GM18909 (cell line): ENCODE measurements at regions not wholly inside any gene's neighbourhood (a gene's known extent, or its start where the extent isn't known, plus 50 kb on each side); places are given as distances from the start of the nearest gene placed in this dataset.

Source experiments
- ATAC-seq: cut with Tn5 transposase; IDR thresholded peaks from one replicate; pipeline ENCODE4 v1.9.1; 2021; ENCODE audit warnings: mild to moderate bottlenecking; ENCODE audit not compliant: unreplicated experiment, poor library complexity

DNA sequence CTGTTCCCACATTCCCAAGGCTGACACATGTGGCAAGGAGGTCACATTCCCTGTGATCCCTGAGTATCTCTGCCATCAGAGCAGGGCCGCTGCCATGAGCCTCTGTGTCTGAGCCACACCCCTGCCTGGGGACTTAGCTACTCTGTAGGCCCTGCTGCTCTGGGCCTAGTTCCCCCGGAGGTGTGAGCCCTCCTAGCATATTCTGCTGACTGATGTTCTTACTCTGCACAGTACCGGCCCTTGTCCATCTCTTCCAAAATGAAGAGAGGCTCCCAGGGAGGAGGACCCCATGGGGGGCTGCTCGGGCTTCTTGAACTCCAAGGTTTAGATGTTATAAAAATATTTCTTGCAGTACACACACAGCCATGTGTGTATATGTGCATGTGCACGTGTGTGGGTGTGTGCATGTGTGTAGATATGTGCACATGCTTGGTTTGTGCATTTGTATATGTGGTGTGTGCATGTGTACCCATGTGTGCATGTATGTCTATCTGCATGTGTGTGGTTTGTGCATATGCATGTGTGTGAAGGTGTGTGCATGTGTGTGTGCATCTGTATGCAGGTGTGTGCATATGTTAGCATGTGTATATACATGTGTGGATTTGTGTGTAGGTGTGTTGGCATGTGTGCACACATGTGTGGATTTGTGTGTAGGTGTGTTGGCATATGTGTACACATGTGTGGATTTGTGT is 101.2 kb downstream of the ERMARD start:
- no peak for ATAC-seq

DNA sequence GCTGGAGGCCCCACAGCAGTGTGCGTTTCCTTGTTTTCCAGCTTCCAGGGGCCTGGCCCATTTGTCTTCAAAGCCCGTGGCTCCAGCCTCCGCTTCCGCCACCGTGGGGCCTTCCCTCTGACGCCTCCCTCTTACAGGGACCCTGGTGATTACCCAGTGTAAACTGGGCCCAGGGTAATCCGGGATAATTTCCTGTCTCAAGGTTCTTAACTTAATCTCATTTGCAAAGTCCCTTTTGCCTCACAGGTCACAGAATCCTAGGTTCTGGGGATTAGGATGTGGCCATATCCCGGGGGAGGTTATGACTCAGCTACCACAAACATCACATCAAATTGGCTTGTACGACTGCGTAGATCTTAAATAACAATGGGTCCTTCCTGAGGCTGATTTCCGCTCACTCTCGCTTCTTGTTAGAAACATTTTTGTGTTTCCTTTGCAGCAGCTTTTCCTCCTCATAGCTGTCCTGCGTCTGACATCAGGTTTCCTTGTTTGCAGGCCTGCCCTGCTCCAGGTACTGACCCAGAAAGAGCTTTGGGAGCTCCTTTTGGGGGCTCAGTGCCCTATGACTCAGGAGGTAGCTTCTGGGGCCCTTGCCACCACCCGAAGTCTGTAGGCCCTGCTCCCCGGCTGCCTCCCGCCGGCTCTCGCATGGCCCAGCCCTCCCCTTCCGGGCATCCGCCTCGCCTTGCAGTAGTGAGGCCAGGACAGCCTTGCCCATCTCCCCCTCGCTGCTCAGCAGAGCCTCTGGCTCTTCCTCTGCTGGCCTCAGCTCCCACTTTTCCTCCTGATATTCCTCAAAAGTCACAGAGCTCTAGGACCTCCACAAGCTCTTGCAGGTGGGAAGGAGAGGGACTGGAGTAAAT is 100.5 kb downstream of the ERMARD start:
- no peak for ATAC-seq

DNA sequence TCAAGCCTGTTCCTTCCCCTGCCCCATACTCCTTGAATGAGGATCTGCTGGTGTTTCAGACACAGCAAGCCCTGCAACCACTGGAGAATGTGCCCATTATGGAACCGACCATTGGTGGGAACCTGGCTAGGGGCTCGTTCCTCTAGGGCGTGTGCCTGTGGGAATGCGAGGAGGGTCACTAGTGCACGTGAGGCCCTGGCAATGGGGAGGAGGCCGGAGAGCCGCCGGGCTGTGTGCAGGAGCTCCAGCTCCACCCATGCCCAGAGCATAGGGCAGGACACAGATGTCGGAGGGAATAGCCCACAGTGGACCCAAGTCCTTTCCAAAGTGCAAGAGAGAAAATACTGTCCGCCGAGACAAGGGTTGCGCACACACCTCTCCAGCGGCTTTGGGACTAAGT is 99.3 kb downstream of the ERMARD start:
- no peak for ATAC-seq

GRCh38 chr6:169850154-169850553 is 98.7 kb downstream of the ERMARD start:
- ATAC-seq = no peak

DNA sequence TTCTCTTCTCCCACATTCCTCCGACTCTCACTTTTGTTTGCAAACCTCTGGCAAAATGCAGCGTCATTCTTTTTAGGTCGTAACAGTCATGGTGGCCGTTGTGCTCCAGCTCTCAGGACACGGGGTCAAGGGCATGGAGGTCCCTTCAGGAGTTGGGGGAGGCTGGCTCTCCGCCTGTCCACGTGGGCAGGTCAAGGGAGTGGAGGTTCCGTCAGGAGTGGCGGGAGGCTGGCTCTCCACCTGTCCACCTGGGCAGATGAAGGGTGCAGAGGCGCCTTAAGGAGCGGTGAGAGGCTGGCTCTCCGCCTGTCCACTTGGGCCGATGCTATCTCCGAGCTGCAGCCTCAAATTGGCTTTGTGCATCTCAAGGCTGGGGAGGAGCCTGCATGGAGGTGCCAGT is 98.0 kb downstream of the ERMARD start:
- no peak for ATAC-seq

DNA sequence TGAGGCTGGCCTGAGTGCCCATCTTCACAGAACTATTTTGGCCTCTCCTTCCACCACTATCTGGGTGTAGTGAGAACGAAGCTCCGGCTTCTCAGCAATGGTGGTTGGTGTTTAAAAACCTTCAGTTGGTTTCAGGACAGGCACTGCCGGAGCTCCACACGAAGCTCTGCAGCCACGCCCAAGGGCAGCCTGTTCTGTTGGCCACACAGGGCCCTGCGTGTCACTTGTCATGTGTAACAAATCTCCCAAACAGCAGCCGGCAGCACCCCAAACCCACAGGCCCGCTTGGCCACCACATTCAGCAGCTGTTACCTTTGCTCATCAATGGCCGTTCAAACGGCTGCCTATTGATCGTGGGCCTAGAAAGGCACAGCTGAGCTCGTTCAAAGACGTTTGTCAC is 97.5 kb downstream of the ERMARD start:
- ATAC-seq = no peak

DNA sequence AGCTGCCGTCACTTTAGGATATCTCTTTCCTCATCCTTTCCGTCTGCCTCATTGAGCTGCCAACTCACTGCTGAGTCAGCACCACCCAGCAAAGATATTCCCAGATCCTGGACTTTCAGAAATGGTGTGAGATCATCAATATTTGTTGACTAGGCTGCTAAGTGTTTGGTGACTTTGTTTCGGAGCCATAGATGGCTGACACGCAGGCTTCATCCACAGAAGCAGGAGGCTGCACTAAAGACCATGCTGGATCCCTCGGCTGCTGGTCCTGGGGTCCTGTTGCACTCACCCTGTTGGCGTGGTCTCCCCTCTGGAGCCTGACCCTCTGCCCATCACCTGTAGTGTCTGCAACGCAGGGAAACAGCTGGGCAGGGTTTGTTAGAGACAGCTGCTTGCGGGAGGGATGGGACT is 96.5 kb downstream of the ERMARD start:
- ATAC-seq = no peak

DNA sequence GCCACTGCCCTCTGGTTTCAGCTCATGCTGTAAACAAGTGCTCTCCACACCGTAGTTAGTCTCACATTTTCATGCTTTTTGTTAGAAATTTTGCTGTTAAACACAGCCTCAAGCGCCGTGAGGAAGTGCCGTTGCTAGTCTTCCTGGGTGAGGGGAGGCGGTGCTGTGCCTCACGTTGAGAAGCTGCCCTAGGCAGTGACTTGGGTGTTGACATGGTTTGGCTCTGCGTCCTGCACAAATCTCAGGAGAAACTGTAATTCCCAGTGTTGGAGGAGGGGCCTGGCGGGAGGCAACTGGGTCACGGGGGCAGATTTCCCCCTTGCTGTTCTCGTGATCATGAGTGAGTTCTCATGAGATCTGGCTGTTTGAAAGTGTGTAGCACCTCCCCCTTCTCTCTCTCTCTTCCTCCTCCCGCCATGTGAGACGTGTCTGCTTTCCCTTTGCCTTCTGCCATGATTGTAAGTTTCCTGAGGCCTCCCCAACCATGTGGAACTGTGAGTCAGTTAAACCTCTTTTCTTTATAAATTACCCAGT is 95.8 kb downstream of the ERMARD start:
- no peak for ATAC-seq

GRCh38 chr6:169846286-169847056 is 95.0 kb downstream of the ERMARD start:
- no peak for ATAC-seq

GRCh38 chr6:169845426-169846285 is 94.2 kb downstream of the ERMARD start:
- ATAC-seq = no peak

DNA sequence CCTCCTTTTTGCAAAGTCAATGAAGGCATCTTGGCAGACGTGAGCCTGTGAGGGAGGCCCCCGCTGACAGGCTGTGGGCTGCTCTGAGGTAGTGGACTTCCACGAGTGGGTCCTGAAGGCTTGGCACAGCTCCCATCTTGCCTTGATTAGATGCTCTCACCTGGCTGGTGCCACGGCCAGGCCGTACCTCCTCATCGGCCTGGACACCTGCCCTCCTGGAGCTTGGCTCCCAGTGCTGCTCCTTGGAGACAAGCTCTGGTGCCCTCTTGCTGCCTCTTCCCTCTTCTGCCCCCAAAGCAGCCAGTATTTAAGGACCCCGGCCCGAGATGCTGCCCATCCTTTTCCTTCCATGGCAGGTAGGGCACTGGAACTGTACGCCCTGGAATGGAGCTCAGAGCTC is 93.5 kb downstream of the ERMARD start:
- ATAC-seq = no peak

DNA sequence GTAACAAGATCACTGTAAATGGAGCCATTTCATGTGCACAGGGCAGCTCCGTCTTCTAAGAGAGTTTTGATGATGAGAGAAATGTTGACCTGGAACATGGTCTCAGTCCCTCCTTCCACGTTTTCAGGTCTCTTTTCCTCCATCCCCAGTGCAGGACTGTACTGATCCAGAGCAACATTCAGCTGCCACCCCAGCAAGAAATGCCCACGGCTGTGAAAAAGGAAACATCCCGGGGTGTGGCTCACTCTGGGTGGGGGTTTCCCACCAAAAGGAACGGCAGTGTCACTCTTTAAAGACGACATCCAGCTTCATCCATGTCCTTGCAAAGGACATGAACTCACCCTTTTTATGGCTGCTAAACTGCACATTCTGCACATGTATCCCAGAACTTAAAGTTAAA is 92.6 kb downstream of the ERMARD start:
- no peak for ATAC-seq

GRCh38 chr6:169843110-169843509 is 91.7 kb downstream of the ERMARD start:
- no peak for ATAC-seq

GRCh38 chr6:169841907-169842606 is 90.6 kb downstream of the ERMARD start:
- no peak for ATAC-seq

DNA sequence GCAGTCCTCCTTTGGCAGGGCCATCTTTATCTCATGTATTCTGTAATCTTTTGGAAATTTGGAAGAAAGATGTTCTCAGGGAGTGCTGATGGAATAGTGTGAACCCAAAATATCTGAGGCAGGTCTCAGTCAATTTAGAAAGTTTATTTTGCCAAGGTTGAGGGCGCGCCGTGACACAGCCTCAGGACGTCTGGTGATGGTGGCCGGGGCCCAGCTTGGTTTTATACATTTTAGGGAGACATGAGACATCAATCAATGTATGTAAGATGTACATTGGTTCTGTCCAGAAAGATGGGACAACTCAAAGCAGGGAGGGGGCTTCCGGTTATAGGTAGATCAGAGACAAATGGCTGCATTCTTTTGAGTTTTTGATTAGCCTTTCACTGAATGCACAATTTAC is 89.8 kb downstream of the ERMARD start:
- ATAC-seq = no peak

DNA sequence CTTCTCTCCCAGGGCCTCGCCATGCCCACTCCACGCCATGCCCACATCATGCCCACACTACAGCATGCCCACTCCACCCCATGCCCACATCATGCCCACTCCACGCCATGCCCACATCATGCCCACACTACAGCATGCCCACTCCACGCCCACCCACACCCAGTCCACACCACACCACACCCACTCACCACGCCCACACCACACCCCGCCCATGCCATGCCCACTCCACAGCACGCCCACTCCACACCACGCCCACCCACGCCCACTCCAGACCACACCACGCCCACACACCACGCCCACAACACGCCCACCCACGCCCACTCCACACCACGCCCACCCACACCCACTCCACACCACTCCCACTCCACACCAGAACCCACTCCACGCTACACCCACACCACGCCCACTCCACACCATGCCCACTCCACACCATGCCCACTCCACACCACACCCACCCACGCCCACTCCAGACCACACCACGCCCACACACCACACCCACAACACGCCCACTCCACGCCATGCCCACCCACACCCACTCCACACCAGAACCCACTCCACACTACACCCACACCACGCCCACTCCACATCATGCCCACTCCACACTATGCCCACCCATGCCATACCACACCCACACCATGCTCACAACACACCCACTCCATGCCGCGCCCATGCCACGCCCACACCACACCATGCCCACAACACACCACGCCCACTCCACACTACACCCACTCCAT is 88.6 kb downstream of the ERMARD start:
- ATAC-seq = no peak

- no peak for ATAC-seq
Observed at GRCh38 chr6:169839493-169839892, 88.1 kb downstream of the ERMARD start.

DNA sequence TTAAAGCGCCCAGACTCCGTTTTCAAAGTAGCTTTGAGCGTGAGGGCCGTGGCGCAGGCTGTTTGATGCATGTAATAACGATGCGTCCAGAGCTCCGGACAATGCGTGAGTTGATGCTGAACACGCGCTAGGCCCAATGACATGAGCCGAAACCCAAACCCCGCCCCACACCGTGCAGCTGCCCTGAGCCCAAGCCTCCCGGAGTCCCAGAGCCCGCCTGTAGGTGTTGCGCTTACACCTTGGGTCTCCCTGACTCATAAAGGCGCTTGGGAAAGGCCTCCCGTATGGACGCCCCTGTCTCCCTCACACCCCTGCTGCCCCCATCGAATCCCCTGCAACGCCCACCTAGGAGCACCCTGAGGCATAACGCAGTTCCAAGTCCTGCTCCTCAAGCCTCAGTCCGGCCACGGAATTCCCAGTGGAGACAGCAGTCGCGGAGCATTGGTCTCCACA is 87.6 kb downstream of the ERMARD start:
- ATAC-seq = no peak
